ENCODE measurements at regions not wholly inside any gene's neighbourhood (a gene's known extent, or its start where the extent isn't known, plus 50 kb on each side); places are given as distances from the start of the nearest gene placed in this dataset.

- no peak for TF ChIP-seq CTCF (IDR thresholded peaks at IDR 0.05; ENCODE audit: borderline replicate concordance, insufficient read depth, low read depth, low read length)
- no peak overlapping the region for H3K4me3 ChIP-seq (ENCODE audit: low read depth, low read length)
Measured at GRCh38 chr10:36669615-36670352, 455.6 kb upstream of the ANKRD30A start.

- H3K4me3 ChIP-seq (ENCODE audit: low read depth, low read length) = no peak overlapping the region
- no peak for TF ChIP-seq CTCF (IDR thresholded peaks at IDR 0.05; ENCODE audit: borderline replicate concordance, insufficient read depth, low read depth, low read length)
Measured at GRCh38 chr10:36666451-36666850, 458.9 kb upstream of the ANKRD30A start.

- no peak overlapping the region for H3K4me3 ChIP-seq (ENCODE audit: low read depth, low read length)
- TF ChIP-seq CTCF (IDR thresholded peaks at IDR 0.05; ENCODE audit: borderline replicate concordance, insufficient read depth, low read depth, low read length) = no peak
Measured at GRCh38 chr10:36662571-36662970, 462.8 kb upstream of the ANKRD30A start.

DNA sequence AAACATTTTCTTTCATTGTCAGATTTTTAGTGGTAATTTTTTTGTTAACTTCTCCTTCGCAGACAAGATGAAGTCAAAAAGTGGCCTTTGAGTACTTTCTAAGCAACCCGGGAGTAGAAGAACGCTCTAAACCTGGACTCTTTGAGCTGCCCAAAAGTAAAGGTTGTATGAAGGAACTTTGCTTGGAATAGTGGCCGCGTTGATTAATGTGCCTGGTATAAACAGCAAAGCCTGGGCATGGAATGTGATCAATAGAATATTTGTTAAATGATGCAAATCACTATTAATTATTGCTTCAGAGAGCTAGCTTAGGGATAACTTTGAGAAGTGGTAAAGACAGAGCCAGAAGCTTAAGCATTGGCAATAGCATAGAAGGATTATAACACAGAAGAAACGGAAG is 475.1 kb upstream of the ANKRD30A start:
- H3K4me3 ChIP-seq (ENCODE audit: low read depth, low read length) = no peak overlapping the region
- no peak for TF ChIP-seq CTCF (IDR thresholded peaks at IDR 0.05; ENCODE audit: borderline replicate concordance, insufficient read depth, low read depth, low read length)

DNA sequence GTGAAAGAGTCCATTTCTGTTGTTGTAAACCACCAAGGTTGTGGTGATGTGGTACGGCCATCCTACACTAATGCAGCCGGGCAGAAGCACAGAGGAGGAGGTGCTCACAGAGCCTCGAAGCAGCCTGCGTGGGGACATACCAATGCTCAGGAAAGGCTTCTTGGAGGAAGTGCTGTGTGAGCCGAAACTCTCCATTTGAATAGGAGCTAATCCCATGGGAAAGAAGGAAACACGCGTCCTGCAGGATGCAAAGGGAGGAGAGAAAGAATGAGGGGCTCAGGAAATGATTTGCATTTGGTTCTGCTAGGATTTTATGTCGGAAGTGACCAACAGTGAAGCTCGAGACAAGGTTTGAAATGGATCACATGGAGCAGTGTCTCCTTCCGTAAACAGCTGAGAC is 477.9 kb upstream of the ANKRD30A start:
- no peak for TF ChIP-seq CTCF (IDR thresholded peaks at IDR 0.05; ENCODE audit: borderline replicate concordance, insufficient read depth, low read depth, low read length)

DNA sequence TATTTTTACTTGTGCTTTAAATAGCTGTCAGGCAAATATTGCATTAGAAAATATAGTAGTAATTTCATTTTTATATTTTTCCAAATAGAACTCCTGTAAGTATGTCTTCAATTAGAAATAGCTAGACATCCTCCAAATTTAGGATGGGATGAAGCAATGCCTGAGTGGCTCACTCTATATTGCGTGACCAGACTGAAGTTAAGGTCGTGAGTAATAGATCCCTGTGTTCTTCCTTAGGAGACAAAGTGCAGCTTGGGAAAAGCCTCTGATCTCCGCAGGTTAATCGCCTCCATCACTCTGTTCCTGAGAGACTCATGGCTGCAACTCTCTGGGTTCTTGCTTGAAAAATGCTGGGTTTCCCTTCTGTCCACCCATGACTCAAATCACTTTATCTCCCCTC is 484.8 kb upstream of the ANKRD30A start:
- no peak overlapping the region for H3K4me3 ChIP-seq (ENCODE audit: low read depth, low read length)
- no peak for TF ChIP-seq CTCF (IDR thresholded peaks at IDR 0.05; ENCODE audit: borderline replicate concordance, insufficient read depth, low read depth, low read length)

More for the DNA sequence above, 477.9 kb upstream of the ANKRD30A start:
- no peak overlapping the region for H3K4me3 ChIP-seq (ENCODE audit: low read depth, low read length)

- no peak overlapping the region for H3K4me3 ChIP-seq (ENCODE audit: low read depth, low read length)
Measured at GRCh38 chr10:36638462-36639155, 486.8 kb upstream of the ANKRD30A start.

More at GRCh38 chr10:36638462-36639155, 486.8 kb upstream of the ANKRD30A start:
- no peak for TF ChIP-seq CTCF (IDR thresholded peaks at IDR 0.05; ENCODE audit: borderline replicate concordance, insufficient read depth, low read depth, low read length)

Data from GM12875 (cell line).